Activated T-cell treated with anti-CD3 and anti-CD28 coated beads, Interleukin-2, amount 50 U/mL, for 72 hours (primary cell): ENCODE measurements at regions not wholly inside any gene's neighbourhood (a gene's known extent, or its start where the extent isn't known, plus 50 kb on each side); places are given as distances from the start of the nearest gene placed in this dataset.

ENCODE experiments used
- ATAC-seq, 2 donors: fragments of 150-1000 bp; cut with Tn5 transposase; replicated peaks in 1 of 2; 2 replicates each; pipeline ENCODE4 v1.10.0; 2021; ENCODE audit warnings: moderate library complexity in 2 of 2, mild to moderate bottlenecking in 1 of 2
- DNase-seq, 2 donors: peaks; one replicate each; pipeline ENCODE4 v3.0.0; 2021 to 2022; ENCODE audit warnings: mixed read lengths in 1 of 2
- H3K27ac Mint-ChIP-seq: one replicate; pipeline ENCODE4 v1.8.0; 2022; ENCODE audit warnings: mild to moderate bottlenecking, moderate library complexity, mixed read lengths
- H3K27me3 Mint-ChIP-seq: one replicate; pipeline ENCODE4 v1.8.0; 2022; ENCODE audit warnings: low read depth, mixed read lengths
- H3K36me3 Mint-ChIP-seq, 2 donors: one replicate each; pipeline ENCODE4 v1.8.0; 2022; ENCODE audit warnings: mixed read lengths in 2 of 2, mild to moderate bottlenecking in 1 of 2; ENCODE audit not compliant: insufficient read depth in 2 of 2
- H3K4me1 Mint-ChIP-seq: one replicate; pipeline ENCODE4 v1.8.0; 2022; ENCODE audit warnings: low read depth, mixed read lengths
- H3K4me3 Mint-ChIP-seq, 2 donors: one replicate each; pipeline ENCODE4 v1.8.0; 2022; ENCODE audit warnings: mild to moderate bottlenecking in 2 of 2, mixed read lengths in 2 of 2, moderate library complexity in 2 of 2
- H3K9me3 Mint-ChIP-seq, 2 donors: one replicate each; pipeline ENCODE4 v1.8.0; 2022; ENCODE audit warnings: mixed read lengths in 2 of 2

DNA sequence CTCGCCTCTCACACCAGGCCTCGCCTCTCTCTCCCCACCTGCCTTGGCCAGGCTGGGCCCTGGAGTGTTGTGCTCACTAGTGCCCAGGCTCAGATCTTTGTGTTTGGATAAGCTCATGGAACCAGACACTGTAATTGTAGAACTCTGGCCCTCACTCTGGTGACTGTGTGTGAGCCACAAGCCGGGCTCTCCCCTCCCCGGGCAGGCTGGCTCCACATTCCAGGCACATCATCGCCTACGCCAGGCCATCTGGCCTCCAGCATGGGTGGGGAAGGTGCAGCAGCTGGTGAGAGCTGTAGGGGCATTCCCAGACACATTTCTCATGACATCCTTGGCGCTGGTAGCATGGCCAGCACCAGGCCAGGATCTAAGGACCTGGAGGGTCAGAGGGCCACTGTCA, 202.3 kb downstream of the RAB11FIP4 start:
- H3K36me3 Mint-ChIP-seq, result no peaks in the 10 kb centered on the region
- ATAC-seq (no peak), DNase-seq (no peak)
- H3K4me3 Mint-ChIP-seq, result no peak overlapping the region
- no peaks in the 10 kb centered on the region for H3K27me3 Mint-ChIP-seq
- H3K4me1 Mint-ChIP-seq, result no peaks in the 10 kb centered on the region
- H3K9me3 Mint-ChIP-seq, result no peaks in the 10 kb centered on the region
- H3K27ac Mint-ChIP-seq, result no peak overlapping the region

GRCh38 chr17:31591924-31592323, 200.4 kb downstream of the RAB11FIP4 start:
- DNase-seq (no peak), ATAC-seq (no peak)
- Mint-ChIP-seq H3K36me3 (no peaks in the 10 kb centered on the region), H3K27ac (no peak overlapping the region), H3K27me3 (no peaks in the 10 kb centered on the region), H3K4me3 (no peak overlapping the region), H3K4me1 (no peaks in the 10 kb centered on the region), H3K9me3 (no peaks in the 10 kb centered on the region)

DNA sequence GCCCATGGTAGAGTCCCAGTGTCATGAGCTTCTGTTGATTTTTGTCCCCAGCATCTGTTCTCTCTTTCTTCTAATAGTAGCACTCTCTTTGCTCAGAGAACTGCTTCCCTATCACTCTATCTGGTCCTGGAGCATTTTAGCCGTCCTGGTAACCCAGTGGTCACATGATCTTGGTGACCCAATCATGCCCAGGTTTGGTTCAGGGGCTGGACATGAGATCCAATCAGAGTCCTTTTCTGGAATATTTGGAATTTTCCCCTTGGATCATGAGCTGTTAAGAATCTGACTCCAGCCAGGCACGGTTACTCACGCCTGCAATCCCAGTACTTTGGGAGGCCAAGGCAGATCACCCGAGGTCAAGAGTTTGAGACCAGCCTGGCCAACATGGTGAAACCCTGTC, 197.0 kb downstream of the RAB11FIP4 start:
- Mint-ChIP-seq H3K36me3 (no peaks in the 10 kb centered on the region), H3K9me3 (no peaks in the 10 kb centered on the region), H3K27me3 (no peaks in the 10 kb centered on the region), H3K4me1 (peaks cover 6% of the 10 kb centered on the region), H3K27ac (no peak overlapping the region), H3K4me3 (no peak overlapping the region)
- DNase-seq (no peak), ATAC-seq (no peak)

- Mint-ChIP-seq H3K27me3 (no peaks in the 10 kb centered on the region), H3K4me1 (peaks cover 6% of the 10 kb centered on the region), H3K9me3 (no peaks in the 10 kb centered on the region), H3K27ac (no peak overlapping the region), H3K36me3 (no peaks in the 10 kb centered on the region), H3K4me3 (no peak overlapping the region)
- ATAC-seq (no peak), DNase-seq (no peak)
Observed at GRCh38 chr17:31588034-31588433, 196.6 kb downstream of the RAB11FIP4 start.
